GM19372 (cell line): ENCODE measurements at regions not wholly inside any gene's neighbourhood (a gene's known extent, or its start where the extent isn't known, plus 50 kb on each side); places are given as distances from the start of the nearest gene placed in this dataset.

Experiments used
- ATAC-seq: cut with Tn5 transposase; IDR thresholded peaks from one replicate; pipeline ENCODE4 v1.9.1; 2021; ENCODE audit warnings: mild to moderate bottlenecking, low read depth, moderate library complexity; ENCODE audit not compliant: unreplicated experiment

DNA sequence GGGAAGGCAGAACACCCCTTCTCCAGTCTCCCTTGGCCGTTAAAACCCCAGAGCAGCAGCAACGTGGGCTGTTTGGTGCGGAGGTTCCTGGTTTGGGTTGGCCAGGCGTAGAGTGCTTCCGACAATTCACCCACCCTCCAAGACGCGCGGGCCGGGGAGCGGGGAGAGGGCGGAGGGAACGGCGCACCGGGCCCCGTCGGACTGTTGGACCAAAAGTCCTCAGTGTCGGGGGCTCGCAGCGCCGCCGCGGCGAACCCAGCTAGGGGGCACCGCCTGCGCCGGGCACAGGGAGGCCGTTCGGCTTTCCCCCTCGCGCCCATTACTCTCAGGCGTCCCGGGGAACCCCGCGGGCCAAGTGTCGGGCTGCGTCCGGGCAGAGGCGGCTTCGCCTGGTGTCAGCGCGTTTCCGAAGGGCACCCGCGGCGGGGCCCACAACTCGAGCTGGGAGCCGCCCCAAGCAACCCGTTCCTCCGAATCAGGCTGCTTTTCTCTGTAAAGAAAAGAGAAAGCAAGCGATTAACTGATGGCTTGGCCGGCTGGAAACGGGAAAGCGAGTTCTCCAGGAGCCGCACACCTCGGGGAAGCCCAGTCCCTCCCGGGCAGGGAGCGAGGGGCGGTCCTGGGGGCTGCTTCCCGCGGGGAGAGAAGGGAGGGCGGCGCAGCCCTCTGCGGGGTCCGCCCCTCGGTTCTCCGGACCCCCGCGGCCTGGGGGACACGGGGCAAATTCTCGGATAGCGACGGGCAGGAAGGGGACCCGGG, 145.5 kb downstream of the ERCC6L2 start:
- ATAC-seq, result no peak

DNA sequence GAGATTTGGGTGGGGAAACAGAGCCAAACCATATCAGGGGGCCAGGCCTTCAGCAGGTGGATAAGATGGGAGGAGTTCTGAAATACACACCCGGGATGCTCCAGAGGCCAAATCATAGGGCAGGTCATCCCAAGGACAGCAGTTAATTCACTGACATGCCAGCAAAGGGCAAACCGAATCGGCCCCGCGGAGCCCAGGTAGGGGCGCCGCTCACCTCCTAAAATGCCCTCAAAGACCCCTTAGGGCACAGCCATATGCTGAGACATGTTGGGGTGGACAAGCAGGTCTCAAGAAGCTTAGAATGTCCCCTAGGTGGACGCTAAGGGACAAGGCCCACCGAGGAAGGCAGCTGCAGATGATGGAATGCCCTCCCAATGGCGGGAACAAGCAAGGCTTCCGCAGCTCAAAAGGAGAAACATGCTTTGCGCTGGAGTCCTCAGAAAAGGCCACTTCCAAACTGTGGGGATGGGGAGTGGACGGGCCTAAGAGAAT, 144.9 kb downstream of the ERCC6L2 start:
- ATAC-seq, result no peak
